Thoracic aorta (tissue), 2 donors: ENCODE measurements at regions not wholly inside any gene's neighbourhood (a gene's known extent, or its start where the extent isn't known, plus 50 kb on each side); places are given as distances from the start of the nearest gene placed in this dataset.

Experiments used
- ATAC-seq: fragments of 150-250 bp; one replicate; pipeline ENCODE4 v1.8.0; 2017; ENCODE audit warnings: low read depth; ENCODE audit not compliant: insufficient number of reproducible peaks, low FRiP score
- DNase-seq: peaks from one replicate; pipeline ENCODE4 v3.0.0-alpha.2; 2020; ENCODE audit warnings: low spot score
- H3K27ac ChIP-seq, 2 donors: fragments of 200-600 bp; sonication (generic); 1 replicate in 1 of 2; 2 replicates in 1 of 2; pipeline ENCODE4 v1.5.1; 2016; ENCODE audit warnings: mild to moderate bottlenecking in 2 of 2, moderate library complexity in 2 of 2
- H3K27me3 ChIP-seq: fragments of 200-600 bp; sonication (generic); replicated peaks from 2 replicates; pipeline ENCODE4 v1.6.0; 2016; ENCODE audit warnings: mild to moderate bottlenecking; ENCODE audit not compliant: insufficient read depth
- H3K36me3 ChIP-seq: fragments of 200-600 bp; sonication (generic); one replicate; pipeline ENCODE4 v1.5.1; 2016
- H3K4me1 ChIP-seq, 2 donors: fragments of 200-600 bp; sonication (generic); 1 replicate in 1 of 2; 2 replicates in 1 of 2; pipeline versions ENCODE4 v1.5.1 to v1.6.0; 2016; ENCODE audit warnings: low read depth in 2 of 2, mild to moderate bottlenecking in 1 of 2; ENCODE audit not compliant: control insufficient read depth in 1 of 2
- H3K4me3 ChIP-seq: fragments of 200-600 bp; sonication (generic); 2 replicates; pipeline ENCODE4 v1.5.1; 2016; ENCODE audit warnings: mild to moderate bottlenecking
- H3K9me3 ChIP-seq: fragments of 200-600 bp; sonication (generic); 2 replicates; pipeline ENCODE4 v1.5.1; 2016
- CTCF ChIP-seq: fragments of 200-600 bp; sonication (generic); IDR thresholded peaks from one replicate; pipeline ENCODE4 v1.5.1; 2019; ENCODE audit warnings: antibody characterized with exemption

DNA sequence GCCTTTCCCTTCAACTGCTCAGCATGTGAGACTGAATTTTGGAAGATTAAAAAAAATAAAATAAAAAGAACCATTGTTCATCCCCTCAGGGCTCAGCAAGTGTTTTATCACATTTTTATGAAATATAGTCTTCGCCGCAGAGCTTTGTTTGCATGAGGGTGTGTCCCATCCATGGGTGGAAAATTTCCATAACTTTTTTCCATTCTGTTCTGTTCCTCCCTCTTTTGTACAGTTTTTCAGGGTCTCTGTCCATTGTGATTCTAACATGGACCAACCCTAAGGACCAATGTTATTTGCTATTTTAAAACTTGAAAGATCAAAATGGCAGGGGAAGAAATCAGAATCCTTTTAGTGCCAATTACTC is 213.3 kb upstream of the SGK1 start:
- ATAC-seq = no peak

DNA sequence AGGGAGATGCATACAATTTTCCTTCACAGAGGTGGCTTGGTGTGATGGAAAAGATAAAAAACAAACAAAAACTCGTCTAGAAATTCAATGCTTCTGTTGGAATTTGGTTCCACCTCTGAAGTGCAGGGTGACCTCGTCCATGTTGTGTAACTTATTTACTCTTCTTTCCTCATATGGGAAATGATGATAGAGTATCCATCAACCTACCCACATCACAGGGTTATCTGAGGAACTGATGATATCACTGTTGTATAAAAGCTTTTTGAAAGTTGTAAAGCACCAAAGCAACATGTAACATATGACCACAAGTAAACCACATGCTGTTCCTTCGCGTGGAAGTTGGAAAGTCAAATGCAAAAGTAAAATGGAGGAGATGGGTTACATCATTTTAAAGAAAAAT is 212.0 kb upstream of the SGK1 start:
- Histone ChIP-seq H3K27me3 (no peaks in the 10 kb centered on the region), H3K4me3 (no peak overlapping the region), H3K27ac (no peak overlapping the region), H3K9me3 (no peaks in the 10 kb centered on the region), H3K4me1 (no peaks in the 10 kb centered on the region), H3K36me3 (no peaks in the 10 kb centered on the region)
- DNase-seq = no peak
- no peak for TF ChIP-seq CTCF
- no peak for ATAC-seq

More for the DNA sequence above, 213.3 kb upstream of the SGK1 start:
- Histone ChIP-seq H3K9me3 (no peaks in the 10 kb centered on the region), H3K4me3 (no peak overlapping the region), H3K4me1 (no peaks in the 10 kb centered on the region), H3K27ac (no peak overlapping the region), H3K27me3 (no peaks in the 10 kb centered on the region), H3K36me3 (no peaks in the 10 kb centered on the region)
- TF ChIP-seq CTCF = no peak
- no peak for DNase-seq

- Histone ChIP-seq H3K9me3 (no peaks in the 10 kb centered on the region), H3K4me1 (no peaks in the 10 kb centered on the region), H3K27me3 (no peaks in the 10 kb centered on the region), H3K4me3 (no peak overlapping the region), H3K36me3 (no peaks in the 10 kb centered on the region), H3K27ac (no peak overlapping the region)
- DNase-seq (no peak), ATAC-seq (no peak)
- TF ChIP-seq CTCF = no peak
These were observed 211.4 kb upstream of the SGK1 start for GRCh38 chr6:134529305-134529704.

GRCh38 chr6:134527108-134527787 is 209.3 kb upstream of the SGK1 start:
- no peaks in the 10 kb centered on the region for H3K9me3 ChIP-seq
- no peak for TF ChIP-seq CTCF
- no peak overlapping the region for H3K27ac ChIP-seq
- H3K4me1 ChIP-seq = no peaks in the 10 kb centered on the region
- H3K36me3 ChIP-seq = no peaks in the 10 kb centered on the region
- no peaks in the 10 kb centered on the region for H3K27me3 ChIP-seq
- no peak overlapping the region for H3K4me3 ChIP-seq
- ATAC-seq (no peak), DNase-seq (no peak)

GRCh38 chr6:134525190-134525868 is 207.4 kb upstream of the SGK1 start:
- Histone ChIP-seq H3K27me3 (no peaks in the 10 kb centered on the region), H3K4me3 (no peak overlapping the region), H3K36me3 (no peaks in the 10 kb centered on the region), H3K27ac (no peak overlapping the region), H3K4me1 (no peaks in the 10 kb centered on the region), H3K9me3 (no peaks in the 10 kb centered on the region)
- ATAC-seq (no peak), DNase-seq (no peak)
- TF ChIP-seq CTCF = no peak
